HFFc6 (cell line): ENCODE measurements at regions not wholly inside any gene's neighbourhood (a gene's known extent, or its start where the extent isn't known, plus 50 kb on each side); places are given as distances from the start of the nearest gene placed in this dataset.

Experiments used
- DNase-seq: peaks from one replicate; pipeline ENCODE4 v3.0.0-alpha.2; 2018
- H3K27ac Mint-ChIP-seq: 2 replicates; pipeline ENCODE4 v1.8.0; 2020; ENCODE audit warnings: mild to moderate bottlenecking, mixed read lengths
- H3K27me3 Mint-ChIP-seq: 2 replicates; pipeline ENCODE4 v1.8.0; 2021; ENCODE audit warnings: mild to moderate bottlenecking, moderate library complexity, mixed read lengths; ENCODE audit not compliant: insufficient read depth
- H3K36me3 Mint-ChIP-seq: 2 replicates; pipeline ENCODE4 v1.8.0; 2021; ENCODE audit warnings: low read depth, mixed read lengths
- H3K4me1 Mint-ChIP-seq: 2 replicates; pipeline ENCODE4 v1.8.0; 2020; ENCODE audit warnings: low read depth, mixed read lengths
- H3K4me3 Mint-ChIP-seq: 2 replicates; pipeline ENCODE4 v1.8.0; 2020; ENCODE audit warnings: mild to moderate bottlenecking, moderate library complexity, mixed read lengths
- H3K9me3 Mint-ChIP-seq: 2 replicates; pipeline ENCODE4 v1.8.0; 2020; ENCODE audit warnings: mild to moderate bottlenecking, mixed read lengths
- TF ChIP-seq, protein P1 (sequence below): fragments of 200-600 bp; sonication (generic); IDR thresholded peaks from 2 replicates; pipeline ENCODE4 v1.5.0; 2021; ENCODE audit warnings: antibody characterized with exemption, mild to moderate bottlenecking

DNA sequence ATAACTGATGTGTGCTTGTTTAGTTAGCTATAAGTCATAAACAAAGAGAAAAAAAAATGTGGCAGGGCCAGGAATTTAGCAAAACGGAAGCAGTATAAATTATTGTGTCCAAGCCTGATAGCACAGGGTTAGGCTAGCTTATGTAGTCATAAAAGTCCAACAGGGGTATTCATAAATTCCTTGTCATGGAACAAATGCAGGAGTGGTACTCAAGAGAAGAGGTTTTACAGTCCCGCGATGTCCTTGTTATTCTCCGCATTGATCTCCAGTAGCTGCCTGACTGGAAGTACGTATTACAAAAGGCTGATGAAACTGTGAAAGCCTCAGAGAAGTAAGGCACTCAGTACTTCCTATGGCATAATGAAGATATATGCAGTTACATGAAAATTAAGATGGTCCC is 336.9 kb upstream of the TRAM1L1 start:
- no peaks in the 10 kb centered on the region for H3K4me1 Mint-ChIP-seq

DNA sequence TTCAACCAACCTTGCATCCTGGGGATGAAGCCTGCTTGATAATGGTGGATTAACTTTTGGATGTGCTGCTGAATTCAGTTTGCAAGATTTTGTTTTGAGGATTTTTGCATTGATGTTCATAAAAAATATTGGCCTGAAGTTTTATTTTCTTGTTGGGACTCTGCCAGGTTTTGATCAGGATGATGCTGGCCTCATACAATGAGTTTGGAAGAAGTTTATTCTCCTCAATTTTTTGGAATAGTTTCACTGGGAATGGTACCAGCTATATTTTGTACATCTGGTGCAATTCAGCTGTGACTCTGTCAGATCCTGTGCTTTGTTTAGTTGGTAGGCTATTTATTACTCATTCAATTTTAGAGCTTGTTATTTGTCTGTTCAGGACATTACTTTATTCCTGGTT is 340.3 kb upstream of the TRAM1L1 start:
- no peaks in the 10 kb centered on the region for H3K4me1 Mint-ChIP-seq
- H3K4me3 Mint-ChIP-seq: no peak overlapping the region
- no peaks in the 10 kb centered on the region for H3K27me3 Mint-ChIP-seq
- no peaks in the 10 kb centered on the region for H3K36me3 Mint-ChIP-seq
- TF ChIP-seq, protein P1, sequence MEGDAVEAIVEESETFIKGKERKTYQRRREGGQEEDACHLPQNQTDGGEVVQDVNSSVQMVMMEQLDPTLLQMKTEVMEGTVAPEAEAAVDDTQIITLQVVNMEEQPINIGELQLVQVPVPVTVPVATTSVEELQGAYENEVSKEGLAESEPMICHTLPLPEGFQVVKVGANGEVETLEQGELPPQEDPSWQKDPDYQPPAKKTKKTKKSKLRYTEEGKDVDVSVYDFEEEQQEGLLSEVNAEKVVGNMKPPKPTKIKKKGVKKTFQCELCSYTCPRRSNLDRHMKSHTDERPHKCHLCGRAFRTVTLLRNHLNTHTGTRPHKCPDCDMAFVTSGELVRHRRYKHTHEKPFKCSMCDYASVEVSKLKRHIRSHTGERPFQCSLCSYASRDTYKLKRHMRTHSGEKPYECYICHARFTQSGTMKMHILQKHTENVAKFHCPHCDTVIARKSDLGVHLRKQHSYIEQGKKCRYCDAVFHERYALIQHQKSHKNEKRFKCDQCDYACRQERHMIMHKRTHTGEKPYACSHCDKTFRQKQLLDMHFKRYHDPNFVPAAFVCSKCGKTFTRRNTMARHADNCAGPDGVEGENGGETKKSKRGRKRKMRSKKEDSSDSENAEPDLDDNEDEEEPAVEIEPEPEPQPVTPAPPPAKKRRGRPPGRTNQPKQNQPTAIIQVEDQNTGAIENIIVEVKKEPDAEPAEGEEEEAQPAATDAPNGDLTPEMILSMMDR: no peak
- H3K9me3 Mint-ChIP-seq: peaks cover 51% of the 10 kb centered on the region
- H3K27ac Mint-ChIP-seq: no peak overlapping the region
- no peak for DNase-seq

More for the DNA sequence above, 336.9 kb upstream of the TRAM1L1 start:
- Mint-ChIP-seq H3K27me3 (no peaks in the 10 kb centered on the region), H3K36me3 (no peaks in the 10 kb centered on the region), H3K4me3 (no peak overlapping the region), H3K9me3 (peaks cover 41% of the 10 kb centered on the region), H3K27ac (no peak overlapping the region)
- DNase-seq: no peak
- TF ChIP-seq, protein P1: no peak

DNA sequence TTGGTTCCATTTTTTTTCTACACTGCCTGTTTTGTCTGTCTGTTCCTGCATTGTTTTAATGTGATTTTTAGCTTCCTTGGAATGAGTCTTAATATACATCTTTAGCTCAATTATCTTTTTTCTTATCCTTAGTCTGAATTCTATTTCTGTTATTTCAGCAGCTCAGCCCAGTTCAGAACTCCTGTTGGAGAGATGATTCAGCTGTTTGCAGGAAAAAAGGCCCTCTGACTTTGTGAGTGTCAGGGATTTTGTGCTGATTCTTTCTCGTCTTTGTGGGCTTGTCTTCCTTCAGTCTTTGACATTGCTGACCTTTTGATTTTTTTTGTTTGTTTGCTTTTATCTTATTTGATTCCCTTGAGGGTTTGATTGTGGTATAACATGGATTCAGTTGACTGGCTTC is 343.2 kb upstream of the TRAM1L1 start:
- Mint-ChIP-seq H3K36me3 (no peaks in the 10 kb centered on the region), H3K9me3 (peaks cover 44% of the 10 kb centered on the region), H3K27me3 (no peaks in the 10 kb centered on the region), H3K27ac (no peak overlapping the region), H3K4me3 (no peak overlapping the region), H3K4me1 (no peaks in the 10 kb centered on the region)
- TF ChIP-seq, protein P1: no peak
- no peak for DNase-seq

DNA sequence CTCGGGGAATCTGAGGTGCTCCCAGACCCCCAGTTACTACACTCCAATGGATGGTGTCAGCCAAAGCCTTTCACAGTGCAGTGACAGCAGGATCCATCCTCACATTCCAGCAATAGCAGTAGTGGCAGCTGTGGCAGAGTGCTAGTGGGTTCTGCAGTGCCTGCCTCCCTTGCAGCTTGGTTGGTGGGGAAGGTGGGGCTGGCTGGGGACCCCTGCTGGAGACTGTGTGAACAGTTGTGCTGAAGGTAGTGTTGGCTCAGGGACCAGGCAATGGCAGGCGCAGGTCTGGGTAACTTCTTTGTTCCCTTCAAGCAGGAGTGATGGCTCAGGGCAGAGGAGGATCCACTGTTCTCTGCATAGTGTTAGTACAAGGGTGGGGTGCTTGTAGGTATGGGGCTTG is 343.7 kb upstream of the TRAM1L1 start:
- H3K4me3 Mint-ChIP-seq: no peak overlapping the region
- DNase-seq: no peak
- H3K36me3 Mint-ChIP-seq: no peaks in the 10 kb centered on the region
- TF ChIP-seq, protein P1: no peak
- no peaks in the 10 kb centered on the region for H3K4me1 Mint-ChIP-seq
- no peaks in the 10 kb centered on the region for H3K27me3 Mint-ChIP-seq
- peaks cover 44% of the 10 kb centered on the region for H3K9me3 Mint-ChIP-seq
- no peak overlapping the region for H3K27ac Mint-ChIP-seq

DNA sequence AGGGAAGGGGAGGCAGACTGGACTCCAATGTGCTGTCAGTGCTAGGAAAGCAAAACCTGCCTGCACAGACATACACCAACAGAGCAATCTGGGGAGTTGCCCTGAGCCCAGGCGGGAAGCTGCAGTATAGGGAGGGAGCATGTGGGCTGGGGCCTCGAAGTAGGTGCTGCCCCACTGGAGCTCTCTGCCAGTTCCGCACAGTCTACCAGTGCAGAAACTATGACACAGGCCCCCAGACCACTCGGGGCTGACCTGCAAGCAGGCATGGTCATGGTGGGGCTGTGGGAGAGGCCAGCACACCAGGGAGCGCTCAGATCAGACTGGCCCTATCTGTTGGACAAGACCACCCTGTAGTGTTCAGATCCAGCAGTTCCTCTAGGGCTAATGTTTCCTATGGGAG is 344.1 kb upstream of the TRAM1L1 start:
- H3K27me3 Mint-ChIP-seq: no peaks in the 10 kb centered on the region
- DNase-seq: no peak
- H3K27ac Mint-ChIP-seq: no peak overlapping the region
- no peaks in the 10 kb centered on the region for H3K4me1 Mint-ChIP-seq
- no peaks in the 10 kb centered on the region for H3K36me3 Mint-ChIP-seq
- TF ChIP-seq, protein P1: no peak
- H3K9me3 Mint-ChIP-seq: peaks cover 40% of the 10 kb centered on the region
- H3K4me3 Mint-ChIP-seq: no peak overlapping the region

DNA sequence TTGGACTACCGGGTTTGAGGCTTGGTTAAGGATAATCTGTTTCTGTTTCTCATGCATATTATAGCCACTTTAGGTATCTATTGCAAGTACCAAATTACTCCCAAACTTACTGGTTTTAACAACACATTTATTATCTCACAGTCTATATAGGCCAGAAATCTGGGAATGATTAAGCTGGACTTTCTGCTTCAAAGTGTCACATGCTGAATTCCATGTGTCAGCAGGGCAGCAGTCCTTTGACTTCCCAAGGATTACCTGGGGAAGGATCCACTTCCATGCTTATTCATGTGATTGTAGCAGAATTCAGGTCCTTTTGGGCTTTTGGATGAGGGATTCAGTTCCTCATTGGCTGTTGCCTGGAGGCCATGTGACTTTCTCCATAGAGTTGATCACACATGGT is 349.0 kb upstream of the TRAM1L1 start:
- TF ChIP-seq, protein P1: no peak
- H3K27me3 Mint-ChIP-seq: no peaks in the 10 kb centered on the region
- no peaks in the 10 kb centered on the region for H3K4me1 Mint-ChIP-seq
- H3K4me3 Mint-ChIP-seq: no peak overlapping the region
- H3K36me3 Mint-ChIP-seq: no peaks in the 10 kb centered on the region
- H3K27ac Mint-ChIP-seq: no peak overlapping the region
- DNase-seq: no peak
- peaks cover 14% of the 10 kb centered on the region for H3K9me3 Mint-ChIP-seq
